NCI-H345 (cell line): ENCODE measurements at regions not wholly inside any gene's neighbourhood (a gene's known extent, or its start where the extent isn't known, plus 50 kb on each side); places are given as distances from the start of the nearest gene placed in this dataset.

Experiments
- DNase-seq: peaks from one replicate; lab custom pipeline; 2025; lab: John Stamatoyannopoulos, UW

GRCh38 chr1:104825401-104825800, 1075.7 kb downstream of the AMY1C start:
- no peak for DNase-seq

GRCh38 chr1:104830534-104830933, 1080.8 kb downstream of the AMY1C start:
- no peak for DNase-seq

- no peak for DNase-seq
Observed at GRCh38 chr1:104852151-104852550, 1102.5 kb downstream of the AMY1C start.

GRCh38 chr1:104853276-104853675, 1103.6 kb downstream of the AMY1C start:
- DNase-seq, result no peak

GRCh38 chr1:104854529-104854928, 1104.8 kb downstream of the AMY1C start:
- no peak for DNase-seq

- no peak for DNase-seq
Observed at GRCh38 chr1:104855550-104855949, 1105.9 kb downstream of the AMY1C start.

GRCh38 chr1:104856091-104856490, 1106.4 kb downstream of the AMY1C start:
- no peak for DNase-seq

GRCh38 chr1:104856518-104856917, 1106.8 kb downstream of the AMY1C start:
- DNase-seq, result no peak

- no peak for DNase-seq
Observed at GRCh38 chr1:104868794-104869193, 1119.1 kb downstream of the AMY1C start.

- no peak for DNase-seq
Observed at GRCh38 chr1:104874044-104874443, 1124.3 kb downstream of the AMY1C start.

GRCh38 chr1:104878203-104878909, 1128.7 kb downstream of the AMY1C start:
- DNase-seq, result no peak

GRCh38 chr1:104884939-104885338, 1135.2 kb downstream of the AMY1C start:
- no peak for DNase-seq

GRCh38 chr1:104905322-104905721, 1155.6 kb downstream of the AMY1C start:
- DNase-seq, result no peak

GRCh38 chr1:104906141-104906540, 1156.4 kb downstream of the AMY1C start:
- DNase-seq, result no peak

GRCh38 chr1:104919188-104919587, 1169.5 kb downstream of the AMY1C start:
- no peak for DNase-seq

GRCh38 chr1:104921525-104921924, 1171.8 kb downstream of the AMY1C start:
- DNase-seq, result no peak

- DNase-seq, result no peak
Observed at GRCh38 chr1:104923075-104923474, 1173.4 kb downstream of the AMY1C start.

GRCh38 chr1:104929280-104929679, 1179.6 kb downstream of the AMY1C start:
- DNase-seq, result no peak

- no peak for DNase-seq
Observed at GRCh38 chr1:104932030-104932915, 1182.6 kb downstream of the AMY1C start.

- DNase-seq, result no peak
Observed at GRCh38 chr1:104932949-104933679, 1183.4 kb downstream of the AMY1C start.

GRCh38 chr1:104933846-104934245, 1184.1 kb downstream of the AMY1C start:
- no peak for DNase-seq

- no peak for DNase-seq
Observed at GRCh38 chr1:104945406-104945805, 1195.7 kb downstream of the AMY1C start.
